SK-N-SH (cell line): ENCODE measurements at regions not wholly inside any gene's neighbourhood (a gene's known extent, or its start where the extent isn't known, plus 50 kb on each side); places are given as distances from the start of the nearest gene placed in this dataset.

Source experiments
- CTCF ChIA-PET: fragments of 300-600, 350-600 bp; formaldehyde crosslinking; extraction: SDS; loops from one replicate; lab custom pipeline; 2021; lab: Yijun Ruan, JAX
- POLR2A ChIA-PET: fragments of 350-600 bp; sonication (Branson Sonifier 250); formaldehyde crosslinking; extraction: SDS; loops from one replicate; lab custom pipeline; 2020; ENCODE audit warnings: antibody characterized with exemption, inconsistent platforms; lab: Yijun Ruan, JAX
- DNase-seq: peaks from one replicate; pipeline ENCODE4 v3.0.0; 2012
- H2AFZ ChIP-seq: fragments of 200-600 bp; sonication (generic); 2 replicates; pipeline ENCODE4 v1.8.1; 2016; ENCODE audit warnings: antibody characterized with exemption, mild to moderate bottlenecking, low read depth
- H3F3A ChIP-seq: fragments of 200-600 bp; sonication (generic); replicated peaks from 2 replicates; pipeline ENCODE3; 2016; ENCODE audit warnings: antibody characterized with exemption, mild to moderate bottlenecking; ENCODE audit not compliant: insufficient read depth
- H3K27ac ChIP-seq, 2 experiments: fragments of 200-500 bp in 1 of 2; fragments of 200-600 bp in 1 of 2; sonication (Bioruptor generic) in 1 of 2; sonication (generic), shearing (Covaris generic) in 1 of 2; 2 replicates each; pipeline versions ENCODE4 v1.5.1 to v1.6.1; 2014 to 2016; ENCODE audit warnings: low read depth in 2 of 2, inconsistent platforms in 1 of 2, low read length in 1 of 2, mild to moderate bottlenecking in 1 of 2, mixed read lengths in 1 of 2
- H3K27me3 ChIP-seq: fragments of 200-600 bp; sonication (generic), shearing (Covaris generic); 2 replicates; pipeline ENCODE4 v1.6.1; 2016; ENCODE audit warnings: mixed run types; ENCODE audit not compliant: insufficient read depth
- H3K36me3 ChIP-seq, 2 experiments: fragments of 200-500 bp in 1 of 2; fragments of 200-600 bp in 1 of 2; sonication (Bioruptor generic) in 1 of 2; sonication (generic) in 1 of 2; replicated peaks in 1 of 2; 2 replicates each; pipeline versions ENCODE3 to v1.5.1; 2014 to 2016; ENCODE audit warnings: low read length in 1 of 2, mild to moderate bottlenecking in 1 of 2; ENCODE audit not compliant: insufficient read depth in 2 of 2, control insufficient read depth in 1 of 2
- H3K4me1 ChIP-seq, 2 experiments: fragments of 200-500 bp in 1 of 2; fragments of 200-600 bp in 1 of 2; sonication (Bioruptor generic) in 1 of 2; sonication (generic), shearing (Covaris generic) in 1 of 2; 2 replicates each; pipeline versions ENCODE4 v1.5.1 to v1.6.1; 2014 to 2016; ENCODE audit warnings: low read depth in 1 of 2, low read length in 1 of 2, mixed run types in 1 of 2; ENCODE audit not compliant: insufficient read depth in 2 of 2, control insufficient read depth in 1 of 2
- H3K4me2 ChIP-seq: fragments of 200-600 bp; sonication (generic), shearing (Covaris generic); 2 replicates; pipeline ENCODE4 v1.6.1; 2017; ENCODE audit warnings: mixed run types
- H3K4me3 ChIP-seq, 2 experiments: fragments of 200-500 bp in 1 of 2; fragments of 200-600 bp in 1 of 2; sonication (Bioruptor generic) in 1 of 2; sonication (generic), shearing (Covaris generic) in 1 of 2; 2 replicates each; pipeline versions ENCODE4 v1.5.1 to v1.8.1; 2014 to 2016; ENCODE audit warnings: low read depth in 2 of 2, inconsistent platforms in 1 of 2, low read length in 1 of 2, mild to moderate bottlenecking in 1 of 2, mixed read lengths in 1 of 2, moderate library complexity in 1 of 2
- H3K79me2 ChIP-seq: fragments of 200-600 bp; sonication (generic); 2 replicates; pipeline ENCODE4 v1.8.1; 2017; ENCODE audit warnings: mild to moderate bottlenecking; ENCODE audit not compliant: insufficient read depth
- H3K9ac ChIP-seq: fragments of 200-600 bp; sonication (generic); 2 replicates; pipeline ENCODE4 v1.6.1; 2017; ENCODE audit warnings: mixed run types
- H3K9me2 ChIP-seq: fragments of 200-600 bp; sonication (generic); 2 replicates; pipeline ENCODE4 v1.6.1; 2017; ENCODE audit warnings: mixed run types
- H3K9me3 ChIP-seq: fragments of 200-600 bp; sonication (generic); 2 replicates; pipeline ENCODE4 v1.6.1; 2017; ENCODE audit warnings: mixed run types, mild to moderate bottlenecking, moderate library complexity
- H4K20me1 ChIP-seq: fragments of 200-600 bp; sonication (generic); 2 replicates; pipeline ENCODE4 v1.6.1; 2017; ENCODE audit warnings: mild to moderate bottlenecking, mixed run types; ENCODE audit not compliant: insufficient read depth
- EP300 ChIP-seq, 2 experiments: IDR thresholded peaks; 2 replicates each; pipeline versions ENCODE4 v1.4.0 to v1.6.1; 2012; ENCODE audit warnings: borderline replicate concordance in 1 of 2, low read depth in 1 of 2, low read length in 1 of 2
- EZH2phosphoT487 ChIP-seq: fragments of 200-600 bp; sonication (generic); IDR thresholded peaks from 2 replicates; pipeline ENCODE4 v1.6.1; 2017; ENCODE audit warnings: low read depth, mixed run types, mild to moderate bottlenecking, antibody characterized with exemption, moderate library complexity, borderline replicate concordance
- FOSL2 ChIP-seq: IDR thresholded peaks from 2 replicates; pipeline ENCODE4 v1.4.0; 2012; ENCODE audit warnings: low read depth, mild to moderate bottlenecking, moderate library complexity, borderline replicate concordance
- IRF3 ChIP-seq: fragments of 150-350 bp; IDR thresholded peaks from 2 replicates; pipeline ENCODE4 v1.6.1; 2016; ENCODE audit warnings: mild to moderate bottlenecking, low read depth, low read length
- MEF2A ChIP-seq: IDR thresholded peaks from 2 replicates; pipeline ENCODE4 v1.4.0; 2012; ENCODE audit warnings: low read depth, borderline replicate concordance
- POLR2AphosphoS5 ChIP-seq: IDR thresholded peaks from 2 replicates; pipeline ENCODE4 v1.6.1; 2012; ENCODE audit warnings: low read depth, low read length
- RCOR1 ChIP-seq: fragments of 150-350 bp; IDR thresholded peaks from 2 replicates; pipeline ENCODE4 v1.6.1; 2017; ENCODE audit warnings: antibody characterized with exemption, low read length
- RFX5 ChIP-seq: IDR thresholded peaks from 2 replicates; pipeline ENCODE4 v1.6.1; 2012; ENCODE audit warnings: mild to moderate bottlenecking, improper control_type of control experiment, low read length
- USF1 ChIP-seq: IDR thresholded peaks from 2 replicates; pipeline ENCODE4 v1.4.0; 2012; ENCODE audit warnings: low read depth, borderline replicate concordance
- YY1 ChIP-seq: IDR thresholded peaks from 2 replicates; pipeline ENCODE4 v1.4.0; 2012; ENCODE audit warnings: low read depth, mild to moderate bottlenecking
- ZBTB33 ChIP-seq: IDR thresholded peaks from 2 replicates; pipeline ENCODE4 v1.4.0; 2012; ENCODE audit warnings: low read depth, borderline replicate concordance
- WGBS: methylation state at CpG from one replicate; pipeline ENCODE4 v1.1.6; 2017; ENCODE audit warnings: low lambda C conversion rate; 5-methylcytosine and 5-hydroxymethylcytosine counted together
- TF ChIP-seq, protein P1 (sequence below): fragments of 150-350 bp; IDR thresholded peaks from 2 replicates; pipeline ENCODE4 v1.6.1; 2017; ENCODE audit warnings: antibody characterized with exemption, low read length, low read depth, borderline replicate concordance
- TF ChIP-seq, protein P2 (sequence below): IDR thresholded peaks from 2 replicates; pipeline ENCODE4 v1.4.0; 2012; ENCODE audit warnings: low read depth
- TF ChIP-seq, protein P3 (sequence below): fragments of 200-600 bp; sonication (generic); IDR thresholded peaks from 2 replicates; pipeline ENCODE4 v1.6.1; 2017; ENCODE audit warnings: antibody characterized with exemption, mild to moderate bottlenecking, moderate library complexity

DNA sequence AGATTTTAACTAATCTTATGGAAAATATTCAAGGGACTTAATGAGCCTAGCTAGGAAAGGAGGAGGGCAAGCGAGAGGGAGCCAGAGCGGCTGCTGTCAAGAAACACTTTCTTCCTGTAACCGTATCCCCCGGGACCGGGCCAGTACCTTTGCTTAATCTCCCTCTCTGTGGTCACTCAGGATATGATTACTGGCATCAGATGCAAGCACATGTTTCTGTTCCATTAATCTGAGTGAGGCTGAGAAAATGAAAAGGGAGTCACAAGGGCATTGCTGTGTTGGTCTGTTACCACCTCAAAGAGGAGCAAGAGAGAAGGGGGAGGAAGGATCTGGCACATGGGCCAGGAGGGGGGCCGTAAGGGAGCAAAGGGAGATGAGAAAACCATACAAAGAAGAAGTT lies 356.7 kb upstream of the GATB start (continued):
- no peak for TF ChIP-seq ZBTB33
- TF ChIP-seq, protein P1, sequence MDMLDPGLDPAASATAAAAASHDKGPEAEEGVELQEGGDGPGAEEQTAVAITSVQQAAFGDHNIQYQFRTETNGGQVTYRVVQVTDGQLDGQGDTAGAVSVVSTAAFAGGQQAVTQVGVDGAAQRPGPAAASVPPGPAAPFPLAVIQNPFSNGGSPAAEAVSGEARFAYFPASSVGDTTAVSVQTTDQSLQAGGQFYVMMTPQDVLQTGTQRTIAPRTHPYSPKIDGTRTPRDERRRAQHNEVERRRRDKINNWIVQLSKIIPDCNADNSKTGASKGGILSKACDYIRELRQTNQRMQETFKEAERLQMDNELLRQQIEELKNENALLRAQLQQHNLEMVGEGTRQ = no peak
- TF ChIP-seq YY1 = no peak
- TF ChIP-seq, protein P2, sequence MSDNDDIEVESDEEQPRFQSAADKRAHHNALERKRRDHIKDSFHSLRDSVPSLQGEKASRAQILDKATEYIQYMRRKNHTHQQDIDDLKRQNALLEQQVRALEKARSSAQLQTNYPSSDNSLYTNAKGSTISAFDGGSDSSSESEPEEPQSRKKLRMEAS = no peak

- 53% methylated on average over 3 of the region's 3 CpGs for WGBS
- Histone ChIP-seq H3K36me3 (no peaks in the 10 kb centered on the region), H3K27me3 (no peaks in the 10 kb centered on the region; the same call in 1 of the 2 replicates), H2AFZ (no peak overlapping the region), H3K9ac (no peak overlapping the region), H3F3A (no peaks in the 10 kb centered on the region), H3K9me3 (no peaks in the 10 kb centered on the region), H3K4me1 (peaks cover 0 to 7% of the 10 kb centered on the region in 2 experiments; a peak in 2 of 4 replicates), H3K9me2 (no peaks in the 10 kb centered on the region), H4K20me1 (no peaks in the 10 kb centered on the region), H3K4me3 (no peak overlapping the region), H3K27ac (no peak overlapping the region), H3K4me2 (no peak overlapping the region), H3K79me2 (no peaks in the 10 kb centered on the region)
- ChIA-PET POLR2A (no interaction called here), CTCF (no interaction called here)
- DNase-seq = no peak
- no peak for TF ChIP-seq MEF2A
- TF ChIP-seq YY1 = no peak
- no peak for TF ChIP-seq RFX5
- TF ChIP-seq ZBTB33 = no peak
- TF ChIP-seq EZH2phosphoT487 = no peak
- TF ChIP-seq FOSL2 = no peak
- TF ChIP-seq, protein P2 = no peak
- no peak for TF ChIP-seq POLR2AphosphoS5
- no peak for TF ChIP-seq EP300 (IDR thresholded peaks at IDR 0.05; ENCODE audit: borderline replicate concordance in 1 of 2, low read depth in 1 of 2, low read length in 1 of 2)
- TF ChIP-seq IRF3 = no peak
- TF ChIP-seq, protein P1 = no peak
- TF ChIP-seq RCOR1 = no peak
- TF ChIP-seq, protein P3, sequence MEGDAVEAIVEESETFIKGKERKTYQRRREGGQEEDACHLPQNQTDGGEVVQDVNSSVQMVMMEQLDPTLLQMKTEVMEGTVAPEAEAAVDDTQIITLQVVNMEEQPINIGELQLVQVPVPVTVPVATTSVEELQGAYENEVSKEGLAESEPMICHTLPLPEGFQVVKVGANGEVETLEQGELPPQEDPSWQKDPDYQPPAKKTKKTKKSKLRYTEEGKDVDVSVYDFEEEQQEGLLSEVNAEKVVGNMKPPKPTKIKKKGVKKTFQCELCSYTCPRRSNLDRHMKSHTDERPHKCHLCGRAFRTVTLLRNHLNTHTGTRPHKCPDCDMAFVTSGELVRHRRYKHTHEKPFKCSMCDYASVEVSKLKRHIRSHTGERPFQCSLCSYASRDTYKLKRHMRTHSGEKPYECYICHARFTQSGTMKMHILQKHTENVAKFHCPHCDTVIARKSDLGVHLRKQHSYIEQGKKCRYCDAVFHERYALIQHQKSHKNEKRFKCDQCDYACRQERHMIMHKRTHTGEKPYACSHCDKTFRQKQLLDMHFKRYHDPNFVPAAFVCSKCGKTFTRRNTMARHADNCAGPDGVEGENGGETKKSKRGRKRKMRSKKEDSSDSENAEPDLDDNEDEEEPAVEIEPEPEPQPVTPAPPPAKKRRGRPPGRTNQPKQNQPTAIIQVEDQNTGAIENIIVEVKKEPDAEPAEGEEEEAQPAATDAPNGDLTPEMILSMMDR = no peak
- no peak for TF ChIP-seq USF1
Observed at GRCh38 chr4:152117054-152117453, 356.2 kb upstream of the GATB start.
